Kidney (tissue), 13 donors: ENCODE measurements at regions not wholly inside any gene's neighbourhood (a gene's known extent, or its start where the extent isn't known, plus 50 kb on each side); places are given as distances from the start of the nearest gene placed in this dataset.

Experiments used
- DNase-seq, 5 donors: peaks; one replicate each; pipeline ENCODE4 v3.0.0-alpha.2; 2013 to 2020
- FAIRE-seq: peaks from 2 replicates; lab custom pipeline; 2012; peaks lifted over from hg19 to GRCh38; lab: Jason Lieb, UNC
- H3K27ac ChIP-seq, 2 donors: one replicate each; pipeline ENCODE4 v1.7.0; 2013; ENCODE audit warnings: low read depth in 2 of 2, low read length in 2 of 2, inconsistent platforms in 1 of 2
- H3K27me3 ChIP-seq: one replicate; pipeline ENCODE4 v1.7.1; 2013; ENCODE audit warnings: low read length, inconsistent platforms; ENCODE audit not compliant: control insufficient read depth, insufficient read depth
- H3K36me3 ChIP-seq, 3 donors: one replicate each; pipeline versions ENCODE4 v1.7.0 to v1.7.1; 2013; ENCODE audit warnings: low read length in 3 of 3, control low read depth in 1 of 3, inconsistent platforms in 1 of 3; ENCODE audit not compliant: insufficient read depth in 3 of 3, control insufficient read depth in 2 of 3
- H3K4me1 ChIP-seq, 3 donors: one replicate each; pipeline versions ENCODE4 v1.7.0 to v1.7.1; 2013; ENCODE audit warnings: low read length in 3 of 3, inconsistent platforms in 1 of 3, low read depth in 1 of 3; ENCODE audit not compliant: control insufficient read depth in 2 of 3, insufficient read depth in 2 of 3
- H3K4me3 ChIP-seq, 3 donors: one replicate each; pipeline versions ENCODE4 v1.7.0 to v1.8.1; 2013; ENCODE audit warnings: low read length in 3 of 3, control low read depth in 1 of 3, inconsistent platforms in 1 of 3
- H3K9ac ChIP-seq, 3 donors: one replicate each; pipeline versions ENCODE4 v1.7.0 to v1.7.1; 2013; ENCODE audit warnings: low read length in 3 of 3, control low read depth in 1 of 3, inconsistent platforms in 1 of 3
- H3K9me3 ChIP-seq, 3 donors: one replicate each; pipeline versions ENCODE4 v1.7.0 to v1.7.1; 2013; ENCODE audit warnings: low read length in 3 of 3, control low read depth in 1 of 3, inconsistent platforms in 1 of 3; ENCODE audit not compliant: control insufficient read depth in 2 of 3, insufficient read depth in 1 of 3
- CTCF ChIP-seq: IDR thresholded peaks from 3 replicates; pipeline ENCODE4 v1.5.1; 2012; ENCODE audit warnings: mild to moderate bottlenecking, moderate library complexity, borderline replicate concordance; ENCODE audit not compliant: insufficient read depth; ENCODE audit errors: extremely low read depth
- intact Hi-C: fragments of 100-400 bp; cut with DNase I; formaldehyde crosslinking; loops from one replicate; pipeline ENCODE4 v1.11.1; 2022
- donor health status: control.
- donor health status: control.
- donor health status: control.
- donor health status: control.
- donor health status: control.
- donor health status: DM: yes; HTN: yes; CAD: no.
- donor health status: Normal renal cell carcinoma (clear cell type).

DNA sequence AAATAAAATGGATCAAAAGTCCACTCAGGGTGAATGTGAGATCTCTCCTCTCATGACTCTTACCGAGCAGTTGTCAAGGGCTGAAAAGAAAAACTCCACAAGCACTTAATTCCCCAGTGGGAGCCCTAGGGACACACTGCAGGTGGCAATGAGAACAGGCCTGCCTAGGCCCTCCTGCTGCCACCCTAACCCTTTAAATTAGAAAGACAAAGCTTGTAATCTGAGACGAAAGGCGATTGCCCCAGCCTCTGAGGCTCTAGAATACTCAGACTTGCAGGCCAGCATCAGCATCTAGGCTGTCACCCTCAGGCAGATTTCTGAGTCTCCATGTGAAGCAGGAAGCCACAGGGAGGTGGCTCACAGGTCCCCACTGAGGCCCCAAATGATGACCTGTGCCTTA is 457.0 kb upstream of the MYT1L start:
- intact Hi-C loops = no loop called here
- no peaks in the 10 kb centered on the region for H3K27me3 ChIP-seq

DNA sequence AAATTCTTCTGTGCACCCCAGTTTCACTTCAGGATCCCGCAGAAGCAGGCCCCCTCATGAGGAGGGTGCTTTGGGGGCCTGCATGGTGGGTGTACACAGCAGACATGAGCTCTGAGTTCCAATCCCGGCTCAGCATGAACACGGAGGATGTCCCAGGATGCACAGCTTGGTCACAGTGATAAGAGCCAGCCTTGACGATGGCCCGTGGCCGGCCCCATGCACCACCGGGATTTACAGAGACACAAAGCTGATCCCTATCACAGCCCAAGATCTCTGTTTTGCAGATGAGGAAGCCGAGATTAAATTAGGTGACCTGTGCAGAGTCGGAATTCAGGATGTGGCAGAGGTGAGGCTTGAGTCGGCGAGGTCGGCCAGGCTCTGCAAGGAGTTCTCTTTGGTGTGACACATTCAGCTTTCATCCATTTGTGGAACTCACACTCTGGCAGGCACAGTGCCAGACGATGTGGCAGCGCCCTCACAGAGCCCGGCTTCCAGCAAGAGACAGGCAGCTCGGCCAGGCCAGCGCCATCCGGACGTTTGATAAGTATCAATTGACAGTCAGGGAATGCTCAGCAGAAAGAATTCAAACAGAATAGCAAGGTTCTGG is 456.3 kb upstream of the MYT1L start:
- Histone ChIP-seq H3K4me3 (no peak overlapping the region), H3K4me1 (no peaks in the 10 kb centered on the region), H3K27ac (no peak overlapping the region), H3K27me3 (no peaks in the 10 kb centered on the region), H3K9me3 (no peaks in the 10 kb centered on the region), H3K36me3 (no peaks in the 10 kb centered on the region), H3K9ac (no peak overlapping the region)
- FAIRE-seq (no peak), DNase-seq (peak in 1 of 5 donors; percentile 47)
- intact Hi-C loops = no loop called here
- TF ChIP-seq CTCF = no peak

More for the DNA sequence above, 457.0 kb upstream of the MYT1L start:
- no peaks in the 10 kb centered on the region for H3K4me1 ChIP-seq
- no peak overlapping the region for H3K27ac ChIP-seq
- FAIRE-seq (no peak), DNase-seq (no peak)
- H3K9me3 ChIP-seq = no peaks in the 10 kb centered on the region
- no peaks in the 10 kb centered on the region for H3K36me3 ChIP-seq
- no peak for TF ChIP-seq CTCF
- H3K9ac ChIP-seq = no peak overlapping the region
- no peak overlapping the region for H3K4me3 ChIP-seq

- intact Hi-C loops = no loop called here
- no peak for FAIRE-seq
- Histone ChIP-seq H3K4me1 (no peaks in the 10 kb centered on the region), H3K4me3 (no peak overlapping the region), H3K9ac (no peak overlapping the region), H3K27ac (no peak overlapping the region), H3K36me3 (no peaks in the 10 kb centered on the region), H3K27me3 (no peaks in the 10 kb centered on the region), H3K9me3 (no peaks in the 10 kb centered on the region)
- no peak for TF ChIP-seq CTCF
- DNase-seq = peak in 2 of 5 donors; percentile 20 to 39
Observed at GRCh38 chr2:2782007-2782406, 450.9 kb upstream of the MYT1L start.

DNA sequence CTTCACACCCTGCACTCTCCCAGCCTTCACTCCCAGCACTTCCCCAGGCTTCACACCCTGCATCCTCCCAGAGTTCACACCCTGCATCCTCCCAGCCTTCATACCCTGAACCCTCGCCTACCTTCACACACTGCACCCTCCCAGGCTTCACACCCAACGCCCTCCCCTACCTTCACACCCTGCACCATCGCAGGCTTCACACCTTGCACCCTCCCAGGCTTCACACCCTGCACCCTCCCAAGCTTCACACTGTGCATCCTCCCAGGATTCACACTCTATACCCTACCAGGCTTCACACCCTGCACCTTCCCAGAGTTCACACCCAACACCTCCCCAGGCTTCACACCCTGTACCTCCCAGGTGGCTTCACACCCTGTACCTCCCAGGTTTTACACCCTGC is 448.7 kb upstream of the MYT1L start:
- FAIRE-seq (no peak), DNase-seq (no peak)
- H3K36me3 ChIP-seq = no peaks in the 10 kb centered on the region
- H3K9ac ChIP-seq = no peak overlapping the region
- no peak overlapping the region for H3K4me3 ChIP-seq
- H3K27me3 ChIP-seq = no peaks in the 10 kb centered on the region
- intact Hi-C loops = no loop called here
- H3K27ac ChIP-seq = no peak overlapping the region
- TF ChIP-seq CTCF = no peak
- no peaks in the 10 kb centered on the region for H3K4me1 ChIP-seq
- no peaks in the 10 kb centered on the region for H3K9me3 ChIP-seq
